ENCODE measurements at regions not wholly inside any gene's neighbourhood (a gene's known extent, or its start where the extent isn't known, plus 50 kb on each side); places are given as distances from the start of the nearest gene placed in this dataset.

DNA sequence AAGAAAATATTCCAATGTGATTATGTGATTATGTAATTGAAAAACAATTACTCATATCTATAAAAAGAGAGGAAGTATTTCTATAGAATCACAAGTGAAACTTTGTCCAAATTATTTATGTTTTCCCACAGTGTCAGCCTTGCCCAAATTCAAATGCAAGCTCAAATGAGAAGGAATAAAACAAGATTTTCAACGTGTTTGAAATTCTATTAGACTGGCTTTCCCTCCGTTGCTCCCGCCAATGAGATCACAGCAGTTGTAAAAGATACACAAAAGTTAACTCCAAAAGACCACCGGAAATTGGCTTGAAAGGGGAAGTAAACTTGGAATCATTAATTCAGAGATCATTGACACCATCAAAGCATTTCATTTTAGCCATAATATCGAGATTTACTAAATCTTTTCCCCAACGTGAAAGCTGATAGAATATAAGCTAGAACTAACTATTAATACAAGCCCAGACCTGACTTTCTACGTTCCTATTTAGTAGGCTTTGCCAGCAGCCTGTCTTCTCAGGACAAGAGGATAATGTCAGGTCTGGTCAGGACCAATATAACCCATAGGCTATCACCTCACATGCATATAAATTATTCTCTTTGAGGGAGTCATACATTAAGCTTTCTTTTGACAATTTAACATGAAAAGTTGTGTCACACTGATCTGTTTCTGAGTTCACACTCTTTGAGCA, 222.6 kb upstream of the CHAC2 start:
- no peaks in the 10 kb centered on the region for H3K4me1 ChIP-seq (ENCODE audit: control insufficient read depth, insufficient read depth, low read length)
- H3K4me3 ChIP-seq (ENCODE audit: low read depth, low read length), result no peak overlapping the region
- TF ChIP-seq, protein P1, sequence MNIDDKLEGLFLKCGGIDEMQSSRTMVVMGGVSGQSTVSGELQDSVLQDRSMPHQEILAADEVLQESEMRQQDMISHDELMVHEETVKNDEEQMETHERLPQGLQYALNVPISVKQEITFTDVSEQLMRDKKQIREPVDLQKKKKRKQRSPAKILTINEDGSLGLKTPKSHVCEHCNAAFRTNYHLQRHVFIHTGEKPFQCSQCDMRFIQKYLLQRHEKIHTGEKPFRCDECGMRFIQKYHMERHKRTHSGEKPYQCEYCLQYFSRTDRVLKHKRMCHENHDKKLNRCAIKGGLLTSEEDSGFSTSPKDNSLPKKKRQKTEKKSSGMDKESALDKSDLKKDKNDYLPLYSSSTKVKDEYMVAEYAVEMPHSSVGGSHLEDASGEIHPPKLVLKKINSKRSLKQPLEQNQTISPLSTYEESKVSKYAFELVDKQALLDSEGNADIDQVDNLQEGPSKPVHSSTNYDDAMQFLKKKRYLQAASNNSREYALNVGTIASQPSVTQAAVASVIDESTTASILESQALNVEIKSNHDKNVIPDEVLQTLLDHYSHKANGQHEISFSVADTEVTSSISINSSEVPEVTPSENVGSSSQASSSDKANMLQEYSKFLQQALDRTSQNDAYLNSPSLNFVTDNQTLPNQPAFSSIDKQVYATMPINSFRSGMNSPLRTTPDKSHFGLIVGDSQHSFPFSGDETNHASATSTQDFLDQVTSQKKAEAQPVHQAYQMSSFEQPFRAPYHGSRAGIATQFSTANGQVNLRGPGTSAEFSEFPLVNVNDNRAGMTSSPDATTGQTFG (tag by site-specific recombination; IDR thresholded peaks at IDR 0.05; ENCODE audit: borderline replicate concordance), result no peak
- TF ChIP-seq ZNF10 (tag by site-specific recombination; IDR thresholded peaks at IDR 0.05) (no peak), KLF7 (tag by site-specific recombination; IDR thresholded peaks at IDR 0.05; ENCODE audit: borderline replicate concordance) (no peak), ZNF548 (tag by site-specific recombination; IDR thresholded peaks at IDR 0.05) (no peak), ZNF596 (tag by site-specific recombination; IDR thresholded peaks at IDR 0.05) (no peak), ZNF114 (tag by site-specific recombination; IDR thresholded peaks at IDR 0.05) (no peak), ZBTB1 (tag by site-specific recombination; IDR thresholded peaks at IDR 0.05) (no peak), ZNF138 (tag by site-specific recombination; IDR thresholded peaks at IDR 0.05; ENCODE audit: borderline replicate concordance) (no peak), ZNF670 (tag by site-specific recombination; IDR thresholded peaks at IDR 0.05; ENCODE audit: low read depth) (no peak)
- TF ChIP-seq, protein P2, sequence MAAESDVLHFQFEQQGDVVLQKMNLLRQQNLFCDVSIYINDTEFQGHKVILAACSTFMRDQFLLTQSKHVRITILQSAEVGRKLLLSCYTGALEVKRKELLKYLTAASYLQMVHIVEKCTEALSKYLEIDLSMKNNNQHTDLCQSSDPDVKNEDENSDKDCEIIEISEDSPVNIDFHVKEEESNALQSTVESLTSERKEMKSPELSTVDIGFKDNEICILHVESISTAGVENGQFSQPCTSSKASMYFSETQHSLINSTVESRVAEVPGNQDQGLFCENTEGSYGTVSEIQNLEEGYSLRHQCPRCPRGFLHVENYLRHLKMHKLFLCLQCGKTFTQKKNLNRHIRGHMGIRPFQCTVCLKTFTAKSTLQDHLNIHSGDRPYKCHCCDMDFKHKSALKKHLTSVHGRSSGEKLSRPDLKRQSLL (tag by site-specific recombination; IDR thresholded peaks at IDR 0.05), result no peak
- POLR2A ChIA-PET, result no interaction called here
- H3K9me3 ChIP-seq (ENCODE audit: control insufficient read depth, insufficient read depth, low read depth, low read length), result no peaks in the 10 kb centered on the region
- no peak overlapping the region for H3K27ac ChIP-seq (ENCODE audit: extremely low read depth, low read depth, low read length)
- CTCF ChIA-PET, result no interaction called here
- H3K36me3 ChIP-seq (ENCODE audit: control insufficient read depth in 2 of 2, insufficient read depth in 1 of 2, low read length in 2 of 2), result no peaks in the 10 kb centered on the region

DNA sequence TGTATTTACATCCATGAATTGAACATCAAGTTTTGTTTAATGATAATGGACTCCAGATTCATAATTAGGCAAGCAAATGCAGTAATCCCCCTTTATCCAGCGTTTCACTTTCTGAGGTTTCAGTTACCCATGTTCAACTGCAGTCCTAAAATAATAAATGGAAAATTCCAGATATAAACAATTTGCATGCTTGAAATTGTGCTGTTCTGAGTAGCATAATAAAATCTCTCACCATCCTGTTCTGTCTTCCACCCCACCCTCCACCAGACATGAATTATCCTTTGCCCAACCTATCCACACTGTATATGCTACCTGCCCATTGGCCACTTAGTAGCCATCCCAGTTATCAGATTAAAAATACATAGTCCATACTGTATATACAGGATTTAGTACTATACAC, 224.5 kb upstream of the CHAC2 start:
- POLR2A ChIA-PET, result no interaction called here
- TF ChIP-seq, protein P3, sequence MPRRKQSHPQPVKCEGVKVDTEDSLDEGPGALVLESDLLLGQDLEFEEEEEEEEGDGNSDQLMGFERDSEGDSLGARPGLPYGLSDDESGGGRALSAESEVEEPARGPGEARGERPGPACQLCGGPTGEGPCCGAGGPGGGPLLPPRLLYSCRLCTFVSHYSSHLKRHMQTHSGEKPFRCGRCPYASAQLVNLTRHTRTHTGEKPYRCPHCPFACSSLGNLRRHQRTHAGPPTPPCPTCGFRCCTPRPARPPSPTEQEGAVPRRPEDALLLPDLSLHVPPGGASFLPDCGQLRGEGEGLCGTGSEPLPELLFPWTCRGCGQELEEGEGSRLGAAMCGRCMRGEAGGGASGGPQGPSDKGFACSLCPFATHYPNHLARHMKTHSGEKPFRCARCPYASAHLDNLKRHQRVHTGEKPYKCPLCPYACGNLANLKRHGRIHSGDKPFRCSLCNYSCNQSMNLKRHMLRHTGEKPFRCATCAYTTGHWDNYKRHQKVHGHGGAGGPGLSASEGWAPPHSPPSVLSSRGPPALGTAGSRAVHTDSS (tag by site-specific recombination; IDR thresholded peaks at IDR 0.05), result no peak
- no peak overlapping the region for H3K4me3 ChIP-seq (ENCODE audit: low read depth, low read length)
- CTCF ChIA-PET, result no interaction called here
- H3K27ac ChIP-seq (ENCODE audit: extremely low read depth, low read depth, low read length), result no peak overlapping the region
- H3K9me3 ChIP-seq (ENCODE audit: control insufficient read depth, insufficient read depth, low read depth, low read length), result no peaks in the 10 kb centered on the region
- no peaks in the 10 kb centered on the region for H3K4me1 ChIP-seq (ENCODE audit: control insufficient read depth, insufficient read depth, low read length)
- no peaks in the 10 kb centered on the region for H3K36me3 ChIP-seq (ENCODE audit: control insufficient read depth in 2 of 2, insufficient read depth in 1 of 2, low read length in 2 of 2)

DNA sequence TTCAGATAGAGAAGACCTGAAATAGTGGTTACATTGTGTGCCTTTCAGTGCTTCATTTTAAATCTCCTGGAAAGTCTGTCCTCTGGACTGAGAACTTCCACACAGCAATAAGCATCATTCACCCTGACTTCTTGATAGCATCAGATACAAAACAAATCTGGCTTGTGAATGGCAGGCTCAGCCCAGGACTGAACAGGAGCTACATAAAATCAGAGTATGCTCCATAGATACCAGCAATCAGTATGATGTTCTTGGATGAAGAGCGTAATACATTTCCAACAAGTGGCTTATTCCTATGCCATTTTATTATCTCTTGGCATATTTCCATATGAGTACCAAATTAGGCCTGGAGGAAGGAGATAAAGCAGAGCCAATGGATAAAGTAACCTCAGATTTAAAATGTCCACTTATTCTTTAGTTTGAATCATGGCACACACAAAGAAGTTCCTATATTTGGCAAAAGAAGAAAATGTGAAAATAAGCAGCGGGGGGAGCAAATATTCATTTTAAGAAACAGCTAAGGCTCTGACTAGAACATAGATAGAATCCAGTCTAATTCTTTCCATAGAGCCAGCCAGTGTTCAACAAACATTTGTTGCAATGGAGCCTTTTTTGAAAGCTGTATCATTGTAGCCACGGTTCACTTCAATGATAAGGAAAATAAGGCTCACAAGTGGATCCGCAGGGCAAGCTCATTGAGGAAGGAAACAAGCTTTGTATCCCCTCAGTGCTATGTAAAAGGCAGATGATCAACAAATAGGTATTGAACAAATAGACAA, 230.8 kb upstream of the CHAC2 start:
- Histone ChIP-seq H3K4me3 (ENCODE audit: low read depth, low read length) (no peak overlapping the region), H3K27ac (ENCODE audit: extremely low read depth, low read depth, low read length) (no peak overlapping the region), H3K9me3 (ENCODE audit: control insufficient read depth, insufficient read depth, low read depth, low read length) (no peaks in the 10 kb centered on the region), H3K36me3 (ENCODE audit: control insufficient read depth in 2 of 2, insufficient read depth in 1 of 2, low read length in 2 of 2) (no peaks in the 10 kb centered on the region), H3K4me1 (ENCODE audit: control insufficient read depth, insufficient read depth, low read length) (no peaks in the 10 kb centered on the region)
- ChIA-PET POLR2A (no interaction called here), CTCF (no interaction called here)
- TF ChIP-seq ZNF214 (tag by site-specific recombination; IDR thresholded peaks at IDR 0.05; ENCODE audit: borderline replicate concordance), result no peak
- TF ChIP-seq, protein P4, sequence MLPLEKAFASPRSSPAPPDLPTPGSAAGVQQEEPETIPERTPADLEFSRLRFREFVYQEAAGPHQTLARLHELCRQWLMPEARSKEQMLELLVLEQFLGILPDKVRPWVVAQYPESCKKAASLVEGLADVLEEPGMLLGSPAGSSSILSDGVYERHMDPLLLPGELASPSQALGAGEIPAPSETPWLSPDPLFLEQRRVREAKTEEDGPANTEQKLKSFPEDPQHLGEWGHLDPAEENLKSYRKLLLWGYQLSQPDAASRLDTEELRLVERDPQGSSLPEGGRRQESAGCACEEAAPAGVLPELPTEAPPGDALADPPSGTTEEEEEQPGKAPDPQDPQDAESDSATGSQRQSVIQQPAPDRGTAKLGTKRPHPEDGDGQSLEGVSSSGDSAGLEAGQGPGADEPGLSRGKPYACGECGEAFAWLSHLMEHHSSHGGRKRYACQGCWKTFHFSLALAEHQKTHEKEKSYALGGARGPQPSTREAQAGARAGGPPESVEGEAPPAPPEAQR (tag by site-specific recombination; IDR thresholded peaks at IDR 0.05), result no peak
- TF ChIP-seq ZNF596 (tag by site-specific recombination; IDR thresholded peaks at IDR 0.05), result no peak
- no peak for TF ChIP-seq SETDB1 (IDR thresholded peaks at IDR 0.05; ENCODE audit: insufficient read length, low read length)
- no peak for TF ChIP-seq ZBTB1 (tag by site-specific recombination; IDR thresholded peaks at IDR 0.05)
- no peak for TF ChIP-seq ZNF266 (tag by site-specific recombination; IDR thresholded peaks at IDR 0.05; ENCODE audit: low read depth)
- no peak for TF ChIP-seq SP2 (tag by site-specific recombination; IDR thresholded peaks at IDR 0.05)
- TF ChIP-seq, protein P5, sequence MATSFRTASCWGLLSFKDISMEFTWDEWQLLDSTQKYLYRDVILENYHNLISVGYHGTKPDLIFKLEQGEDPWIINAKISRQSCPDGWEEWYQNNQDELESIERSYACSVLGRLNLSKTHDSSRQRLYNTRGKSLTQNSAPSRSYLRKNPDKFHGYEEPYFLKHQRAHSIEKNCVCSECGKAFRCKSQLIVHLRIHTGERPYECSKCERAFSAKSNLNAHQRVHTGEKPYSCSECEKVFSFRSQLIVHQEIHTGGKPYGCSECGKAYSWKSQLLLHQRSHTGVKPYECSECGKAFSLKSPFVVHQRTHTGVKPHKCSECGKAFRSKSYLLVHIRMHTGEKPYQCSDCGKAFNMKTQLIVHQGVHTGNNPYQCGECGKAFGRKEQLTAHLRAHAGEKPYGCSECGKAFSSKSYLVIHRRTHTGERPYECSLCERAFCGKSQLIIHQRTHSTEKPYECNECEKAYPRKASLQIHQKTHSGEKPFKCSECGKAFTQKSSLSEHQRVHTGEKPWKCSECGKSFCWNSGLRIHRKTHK (tag by site-specific recombination; IDR thresholded peaks at IDR 0.05), result no peak
